Activated CD8-positive, alpha-beta memory T cell treated with anti-CD3 and anti-CD28 coated beads, Interleukin-2, amount 50 U/mL, for 24 hours (primary cell): ENCODE measurements at regions not wholly inside any gene's neighbourhood (a gene's known extent, or its start where the extent isn't known, plus 50 kb on each side); places are given as distances from the start of the nearest gene placed in this dataset.
"Not testable (repeated sequence)": the region's sequence is repeated elsewhere in the genome, so short reads cannot be mapped to it uniquely, and the experiment has no call there.

Source experiments
- DNase-seq: peaks from one replicate; pipeline ENCODE4 v3.0.0-alpha.2; 2020; ENCODE audit errors: extremely low read depth

DNA sequence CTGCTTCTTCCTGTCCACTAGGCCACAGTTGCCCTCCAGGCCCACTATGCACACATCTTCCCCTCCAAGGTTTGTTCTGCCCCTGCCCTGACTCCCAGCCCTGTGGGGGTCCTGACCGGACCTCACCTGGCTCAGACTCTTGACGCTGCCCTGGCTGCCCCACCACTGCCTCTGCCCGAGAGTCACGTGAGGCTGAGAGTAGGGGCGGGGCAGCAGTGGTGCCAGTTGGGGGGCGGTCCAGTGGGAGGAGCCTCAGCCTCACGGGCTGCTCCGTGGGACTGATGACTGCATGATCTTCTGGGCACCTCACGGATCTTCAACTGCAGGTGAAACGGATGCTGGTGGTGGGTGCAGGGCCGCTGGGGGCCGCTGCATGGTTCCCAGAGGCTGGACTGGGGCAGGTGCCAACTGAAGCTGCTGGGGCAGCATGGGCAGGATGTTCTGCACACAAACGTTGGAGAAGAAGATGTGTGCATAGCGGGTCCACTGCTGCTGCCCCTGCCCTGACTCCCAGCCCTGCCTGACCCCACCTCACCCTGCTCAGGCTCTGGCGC is 77.6 kb downstream of the HHIPL2 start:
- DNase-seq = not testable (repeated sequence)

- no peak for DNase-seq
These were observed 81.6 kb downstream of the HHIPL2 start for GRCh38 chr1:222466150-222466865.

- DNase-seq = peak; percentile 35
These were observed 82.5 kb downstream of the HHIPL2 start for GRCh38 chr1:222465211-222466041.

DNA sequence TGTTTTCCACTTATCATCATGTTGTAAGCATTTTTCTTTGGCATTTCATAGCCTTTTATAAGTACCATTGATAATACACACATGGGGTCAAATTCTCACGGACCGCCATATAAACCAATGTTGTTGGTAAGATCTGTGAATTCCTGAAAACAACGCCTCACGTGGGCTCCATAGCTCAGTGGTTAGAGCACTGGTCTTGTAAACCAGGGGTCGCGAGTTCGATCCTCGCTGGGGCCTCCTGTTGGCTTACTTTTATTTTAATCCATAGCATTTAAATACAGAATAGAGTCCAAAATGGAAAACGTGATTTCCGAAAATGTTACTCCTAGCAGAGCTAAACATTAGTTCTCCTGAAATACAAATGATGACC is 83.1 kb downstream of the HHIPL2 start:
- DNase-seq = peak; percentile 49

- DNase-seq = no peak
These were observed 84.7 kb downstream of the HHIPL2 start for GRCh38 chr1:222463059-222463730.

- DNase-seq = no peak
These were observed 85.3 kb downstream of the HHIPL2 start for GRCh38 chr1:222462601-222463000.

GRCh38 chr1:222461941-222462340 is 86.0 kb downstream of the HHIPL2 start:
- no peak for DNase-seq

DNA sequence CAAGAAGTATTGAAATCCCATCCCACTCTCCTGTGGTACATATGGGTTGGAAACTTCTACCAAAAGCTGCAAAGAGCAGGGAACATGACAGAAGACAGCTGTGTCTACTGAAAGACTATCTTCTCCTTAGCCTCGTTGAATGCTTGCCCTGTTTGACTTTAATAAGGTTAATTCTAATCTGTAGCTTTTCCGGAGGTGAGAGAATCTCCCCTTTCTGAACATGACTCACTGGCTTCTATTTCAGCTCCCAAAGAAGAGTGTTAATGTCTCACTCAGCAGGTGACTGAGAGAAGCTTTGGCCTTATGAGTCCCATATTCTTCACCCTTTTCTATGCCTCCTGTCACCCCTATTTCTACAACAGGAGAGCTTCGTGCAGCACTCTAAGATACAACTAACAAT is 88.3 kb downstream of the HHIPL2 start:
- no peak for DNase-seq

DNA sequence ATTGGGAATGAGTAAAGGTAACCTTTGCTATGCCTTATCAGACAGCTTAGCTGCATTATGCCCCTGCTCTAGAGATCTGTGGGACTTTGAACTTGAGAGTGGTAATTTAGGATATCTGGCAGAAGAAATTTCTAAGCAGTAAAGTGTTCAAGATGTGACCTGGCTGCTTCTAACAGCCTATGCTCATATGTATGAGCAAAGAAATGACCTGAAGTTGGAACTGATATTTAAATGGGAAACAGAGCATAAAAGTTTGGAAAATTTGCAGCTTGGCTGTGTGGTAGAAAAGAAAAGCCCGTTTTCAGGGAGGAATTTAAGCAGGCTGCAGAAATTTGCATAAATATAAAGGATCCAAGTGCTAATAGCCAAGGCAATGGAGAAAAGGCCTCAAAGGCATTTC is 90.4 kb downstream of the HHIPL2 start:
- DNase-seq = no peak

DNA sequence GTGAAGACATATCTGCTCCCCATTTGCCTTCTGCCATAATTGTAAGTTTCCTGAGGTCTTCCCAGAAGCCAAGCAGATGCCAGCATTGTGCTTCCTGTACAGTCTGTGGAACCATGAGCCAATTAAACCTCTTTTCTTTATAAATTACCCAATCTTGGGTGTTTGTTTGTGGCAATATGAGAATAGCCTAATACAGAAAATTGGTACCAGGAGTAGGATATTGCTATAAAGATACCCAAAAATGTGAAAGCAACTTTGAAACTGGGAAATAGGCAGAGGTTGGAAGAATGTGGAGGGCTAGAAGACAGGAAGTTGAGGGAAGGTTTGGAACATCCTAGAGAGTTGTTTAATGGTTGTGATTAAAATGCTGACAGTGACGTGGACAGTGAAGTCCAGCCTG is 90.8 kb downstream of the HHIPL2 start:
- DNase-seq = no peak

GRCh38 chr1:222455188-222455879 is 92.6 kb downstream of the HHIPL2 start:
- DNase-seq = peak; percentile 57

GRCh38 chr1:222454782-222455181 is 93.1 kb downstream of the HHIPL2 start:
- DNase-seq = no peak

DNA sequence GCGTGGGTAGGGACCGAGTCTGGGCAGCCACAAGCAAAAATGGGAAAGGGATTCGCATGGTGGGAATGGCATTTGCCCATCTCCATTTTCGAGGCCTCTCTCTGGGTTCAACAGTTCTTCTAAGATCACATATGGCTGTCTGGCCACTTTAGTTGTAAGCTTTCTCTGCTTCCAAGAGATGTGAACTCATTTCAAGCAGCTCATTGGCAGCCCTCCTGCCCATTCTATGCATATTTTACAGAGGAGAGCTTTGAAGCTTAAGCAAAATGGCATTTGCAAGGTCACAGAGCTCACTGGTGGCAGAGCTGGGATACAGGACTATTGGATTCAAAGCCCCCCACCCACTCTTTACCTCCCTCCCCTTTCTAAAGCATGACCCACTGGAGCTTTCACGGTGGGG is 93.7 kb downstream of the HHIPL2 start:
- DNase-seq = no peak

GRCh38 chr1:222452031-222452430 is 95.9 kb downstream of the HHIPL2 start:
- no peak for DNase-seq

GRCh38 chr1:222443566-222443965 is 104.3 kb downstream of the HHIPL2 start:
- no peak for DNase-seq

GRCh38 chr1:222441066-222441465 is 106.8 kb downstream of the HHIPL2 start:
- DNase-seq = no peak

DNA sequence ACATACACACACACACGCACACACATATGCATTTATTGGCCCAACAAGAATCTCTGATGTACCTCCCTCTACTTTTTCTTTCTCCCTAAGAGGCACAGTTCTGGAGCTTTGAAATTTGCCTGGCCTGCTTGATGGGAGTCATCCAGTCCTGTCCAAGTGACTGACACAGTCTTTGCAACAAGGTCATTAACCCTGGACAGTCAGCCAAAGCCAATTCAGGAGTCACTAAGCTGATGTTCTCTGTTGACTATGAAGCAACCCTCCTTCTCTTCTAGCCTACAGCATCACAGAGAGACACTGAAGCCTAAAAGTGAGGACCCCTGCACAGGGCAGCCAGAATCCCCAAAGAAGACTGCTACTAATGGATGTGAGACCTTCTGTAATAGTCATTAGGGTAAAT is 123.1 kb downstream of the HHIPL2 start:
- DNase-seq = no peak

DNA sequence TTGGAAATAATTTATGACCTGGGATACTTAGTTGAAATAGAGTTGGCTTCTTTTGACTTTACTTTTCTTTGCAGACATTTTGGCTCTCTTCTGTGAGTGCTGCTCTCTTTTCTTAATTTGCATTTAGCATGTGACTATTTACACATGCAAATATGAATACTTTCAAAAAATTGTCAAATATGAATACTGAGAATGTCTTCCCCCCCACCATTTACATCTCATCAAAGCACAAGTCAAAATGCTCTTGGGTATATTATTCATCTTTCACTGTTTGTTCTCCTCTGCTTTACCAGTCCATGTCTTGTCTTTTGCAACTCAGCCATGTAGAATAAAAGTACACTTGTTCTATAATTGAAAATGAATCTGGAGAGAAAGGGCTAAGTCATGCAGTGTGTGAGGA is 126.5 kb downstream of the HHIPL2 start:
- no peak for DNase-seq

DNA sequence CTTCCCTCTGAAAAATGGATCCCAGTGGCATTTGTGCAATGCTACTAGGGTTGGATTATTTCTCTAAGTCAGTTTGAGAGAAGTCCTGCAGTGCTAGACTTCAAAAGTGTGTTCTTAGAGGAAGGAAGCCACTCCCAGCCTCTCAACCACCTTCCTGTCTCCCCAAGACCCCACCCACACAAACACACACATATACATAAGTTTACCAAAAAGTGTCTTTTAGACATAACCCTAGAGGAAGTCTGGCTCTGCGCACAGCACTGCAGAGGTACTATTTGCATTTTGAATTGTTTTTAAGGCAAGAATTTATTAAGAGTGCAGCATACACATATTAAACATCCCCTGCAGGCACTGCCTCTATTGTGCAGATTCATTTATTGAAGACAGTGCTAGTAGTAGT is 127.3 kb downstream of the HHIPL2 start:
- no peak for DNase-seq

GRCh38 chr1:222418654-222419053 is 129.2 kb downstream of the HHIPL2 start:
- DNase-seq = no peak

GRCh38 chr1:222417264-222417663 is 130.6 kb downstream of the HHIPL2 start:
- DNase-seq = no peak
